H1 (cell line): ENCODE measurements at regions not wholly inside any gene's neighbourhood (a gene's known extent, or its start where the extent isn't known, plus 50 kb on each side); places are given as distances from the start of the nearest gene placed in this dataset.

Source experiments
- CTCF ChIA-PET: fragments of 300-600 bp; sonication (Branson Sonifier 250); formaldehyde crosslinking; loops from one replicate; lab custom pipeline; 2021; ENCODE audit not compliant: partially characterized antibody; lab: Charles Lee
- POLR2A ChIA-PET: fragments of 300-600 bp; sonication (Branson Sonifier 250); formaldehyde crosslinking; loops from one replicate; lab custom pipeline; 2021; ENCODE audit warnings: inconsistent platforms; ENCODE audit not compliant: partially characterized antibody; lab: Charles Lee
- DNase-seq, 2 experiments: peaks; one replicate each; pipeline versions ENCODE4 v3.0.0 to v3.0.0-alpha.2; 2010 to 2022; ENCODE audit warnings: low spot score in 2 of 2, low read depth in 1 of 2, mixed read lengths in 1 of 2
- FAIRE-seq: peaks from 2 replicates; lab custom pipeline; 2011; peaks lifted over from hg19 to GRCh38; lab: Jason Lieb, UNC
- H2AFZ ChIP-seq: 2 replicates; pipeline ENCODE4 v1.8.1; 2012; ENCODE audit warnings: low read length, inconsistent platforms
- H2AK5ac ChIP-seq: 2 replicates; pipeline ENCODE4 v1.6.1; 2013; ENCODE audit warnings: low read depth, low read length
- H2BK120ac ChIP-seq: replicated peaks from 2 replicates; pipeline ENCODE3; 2013; ENCODE audit warnings: low read depth, low read length, inconsistent platforms
- H2BK12ac ChIP-seq: 2 replicates; pipeline ENCODE4 v1.6.1; 2013; ENCODE audit warnings: low read depth, low read length
- H2BK15ac ChIP-seq: 2 replicates; pipeline ENCODE4 v1.6.1; 2013; ENCODE audit warnings: low read length
- H2BK20ac ChIP-seq: 2 replicates; pipeline ENCODE4 v1.6.1; 2013; ENCODE audit warnings: low read length
- H2BK5ac ChIP-seq: 2 replicates; pipeline ENCODE4 v1.6.1; 2013; ENCODE audit warnings: low read depth, low read length
- H3K14ac ChIP-seq: 2 replicates; pipeline ENCODE4 v1.6.1; 2013; ENCODE audit warnings: inconsistent platforms; ENCODE audit not compliant: insufficient read length
- H3K18ac ChIP-seq: 2 replicates; pipeline ENCODE4 v1.6.1; 2013; ENCODE audit warnings: low read length; ENCODE audit errors: extremely low read depth
- H3K23ac ChIP-seq: 2 replicates; pipeline ENCODE4 v1.6.1; 2013; ENCODE audit warnings: inconsistent platforms; ENCODE audit not compliant: insufficient read length
- H3K23me2 ChIP-seq: 2 replicates; pipeline ENCODE4 v1.6.1; 2013; ENCODE audit warnings: low read depth, low read length
- H3K27ac ChIP-seq: 2 replicates; pipeline ENCODE4 v1.6.1; 2011; ENCODE audit warnings: low read depth, low read length, inconsistent platforms
- H3K27me3 ChIP-seq, 4 experiments: replicated peaks in 1 of 4; 1 replicate in 1 of 4; 2 replicates in 3 of 4; pipeline versions ENCODE4 v1.6.1 to v1.8.1; 2011 to 2013; ENCODE audit warnings: low read length in 3 of 4, mild to moderate bottlenecking in 3 of 4, inconsistent platforms in 2 of 4, mixed read lengths in 2 of 4, moderate library complexity in 1 of 4; ENCODE audit not compliant: control insufficient read depth in 3 of 4, insufficient read depth in 3 of 4; ENCODE audit errors: extremely low read depth in 1 of 4
- H3K36me3 ChIP-seq, 4 experiments: 2 replicates each; pipeline versions ENCODE4 v1.6.1 to v1.8.1; 2011 to 2013; ENCODE audit warnings: mild to moderate bottlenecking in 4 of 4, low read length in 3 of 4, moderate library complexity in 2 of 4, control low read depth in 1 of 4, inconsistent platforms in 1 of 4; ENCODE audit not compliant: insufficient read depth in 4 of 4, control insufficient read depth in 2 of 4
- H3K4ac ChIP-seq: replicated peaks from 2 replicates; pipeline ENCODE3; 2013; ENCODE audit warnings: low read length, low read depth, mixed read lengths, inconsistent platforms; ENCODE audit not compliant: insufficient read length
- H3K4me1 ChIP-seq, 4 experiments: replicated peaks in 1 of 4; 1 replicate in 1 of 4; 2 replicates in 3 of 4; pipeline versions ENCODE4 v1.6.1 to v1.8.1; 2011 to 2013; ENCODE audit warnings: low read length in 3 of 4, inconsistent platforms in 2 of 4, mixed read lengths in 1 of 4; ENCODE audit not compliant: insufficient read depth in 4 of 4, control insufficient read depth in 3 of 4
- H3K4me2 ChIP-seq, 2 experiments: 2 replicates each; pipeline versions ENCODE4 v1.6.1 to v1.8.1; 2011 to 2013; ENCODE audit warnings: low read depth in 2 of 2, low read length in 2 of 2, control low read depth in 1 of 2, inconsistent platforms in 1 of 2, mild to moderate bottlenecking in 1 of 2; ENCODE audit not compliant: insufficient read depth in 1 of 2
- H3K4me3 ChIP-seq, 4 experiments: fragments of 200-600, 300-600 bp in 1 of 4; sonication (generic), shearing (Covaris generic), sonication (Bioruptor Twin) in 1 of 4; 2 replicates each; pipeline versions ENCODE4 v1.5.1 to v1.8.1; 2011 to 2016; ENCODE audit warnings: low read length in 4 of 4, low read depth in 3 of 4, control low read depth in 2 of 4, inconsistent platforms in 2 of 4, mild to moderate bottlenecking in 2 of 4, mixed read lengths in 1 of 4, moderate library complexity in 1 of 4; ENCODE audit not compliant: insufficient read depth in 2 of 4; ENCODE audit errors: extremely low read depth in 1 of 4
- H3K56ac ChIP-seq: replicated peaks from 2 replicates; pipeline ENCODE3; 2013; ENCODE audit warnings: low read depth, mild to moderate bottlenecking, mixed read lengths, low read length, inconsistent platforms; ENCODE audit not compliant: insufficient read length
- H3K79me1 ChIP-seq: 2 replicates; pipeline ENCODE4 v1.6.1; 2013; ENCODE audit warnings: low read depth, low read length, control low read depth
- H3K79me2 ChIP-seq, 2 experiments: 2 replicates each; pipeline versions ENCODE4 v1.6.1 to v1.8.1; 2012 to 2013; ENCODE audit warnings: low read length in 2 of 2, mild to moderate bottlenecking in 2 of 2, inconsistent platforms in 1 of 2; ENCODE audit not compliant: insufficient read depth in 2 of 2, control insufficient read depth in 1 of 2
- H3K9ac ChIP-seq, 4 experiments: replicated peaks in 1 of 4; 1 replicate in 1 of 4; 2 replicates in 3 of 4; pipeline versions ENCODE4 v1.6.1 to v1.8.1; 2011 to 2013; ENCODE audit warnings: low read depth in 3 of 4, low read length in 3 of 4, control low read depth in 2 of 4, mild to moderate bottlenecking in 2 of 4, moderate library complexity in 2 of 4, inconsistent platforms in 1 of 4; ENCODE audit errors: extremely low read depth in 1 of 4
- H3K9me3 ChIP-seq, 2 experiments: 2 replicates each; pipeline versions ENCODE4 v1.6.1 to v1.8.1; 2012 to 2013; ENCODE audit warnings: mild to moderate bottlenecking in 2 of 2, moderate library complexity in 2 of 2, control low read depth in 1 of 2, inconsistent platforms in 1 of 2, low read depth in 1 of 2, low read length in 1 of 2, mixed read lengths in 1 of 2; ENCODE audit not compliant: insufficient read depth in 2 of 2
- H4K20me1 ChIP-seq, 2 experiments: replicated peaks in 1 of 2; 2 replicates each; pipeline versions ENCODE3 to v1.8.1; 2011 to 2013; ENCODE audit warnings: inconsistent platforms in 2 of 2, low read length in 2 of 2, mild to moderate bottlenecking in 1 of 2; ENCODE audit not compliant: insufficient read depth in 2 of 2, control insufficient read depth in 1 of 2
- H4K5ac ChIP-seq: 2 replicates; pipeline ENCODE4 v1.6.1; 2013; ENCODE audit warnings: low read length, low read depth, mixed read lengths, inconsistent platforms; ENCODE audit not compliant: insufficient read length
- H4K8ac ChIP-seq: 2 replicates; pipeline ENCODE4 v1.8.0; 2013; ENCODE audit warnings: mild to moderate bottlenecking, moderate library complexity, low read length, inconsistent platforms; ENCODE audit not compliant: insufficient read depth; ENCODE audit errors: extremely low read depth
- H4K91ac ChIP-seq: replicated peaks from 2 replicates; pipeline ENCODE3; 2013; ENCODE audit warnings: low read length, mixed read lengths, inconsistent platforms; ENCODE audit not compliant: insufficient read length
- CBX5 ChIP-seq: fragments of 300-800, 300-1000 bp; sonication (generic); IDR thresholded peaks from 2 replicates; pipeline ENCODE4 v1.7.1; 2016; ENCODE audit warnings: antibody characterized with exemption, low read length, low read depth
- CTBP2 ChIP-seq: IDR thresholded peaks from 2 replicates; pipeline ENCODE4 v1.7.0; 2011; ENCODE audit warnings: borderline replicate concordance, mild to moderate bottlenecking, moderate library complexity, mixed read lengths, low read length; ENCODE audit not compliant: insufficient read depth, insufficient read length
- CTCF ChIP-seq, 3 experiments: IDR thresholded peaks; 1 replicate in 2 of 3; 2 replicates in 1 of 3; pipeline versions ENCODE4 v1.5.1 to v1.6.1; 2011; ENCODE audit warnings: low read length in 3 of 3, mild to moderate bottlenecking in 3 of 3, inconsistent platforms in 2 of 3, low read depth in 1 of 3, moderate library complexity in 1 of 3; ENCODE audit not compliant: insufficient read depth in 1 of 3; ENCODE audit errors: control extremely low read depth in 1 of 3
- EGR1 ChIP-seq: IDR thresholded peaks from 2 replicates; pipeline ENCODE4 v1.6.1; 2011; ENCODE audit warnings: low read depth, low read length, borderline replicate concordance
- EP300 ChIP-seq, 2 experiments: IDR thresholded peaks; 1 replicate in 1 of 2; 2 replicates in 1 of 2; pipeline ENCODE4 v1.6.1; 2011 to 2012; ENCODE audit warnings: low read depth in 2 of 2, low read length in 2 of 2, mild to moderate bottlenecking in 2 of 2, borderline replicate concordance in 1 of 2, inconsistent platforms in 1 of 2, moderate library complexity in 1 of 2
- EZH2 ChIP-seq: fragments of 200-600 bp; sonication (generic); IDR thresholded peaks from 2 replicates; pipeline ENCODE4 v1.7.1; 2012; ENCODE audit warnings: low read depth, mild to moderate bottlenecking, moderate library complexity, low read length, inconsistent platforms; ENCODE audit not compliant: severe bottlenecking
- GABPA ChIP-seq: IDR thresholded peaks from 2 replicates; pipeline ENCODE4 v1.6.1; 2011; ENCODE audit warnings: mild to moderate bottlenecking, low read length, moderate library complexity, borderline replicate concordance; ENCODE audit not compliant: insufficient read depth
- GTF2F1 ChIP-seq: IDR thresholded peaks from 2 replicates; pipeline ENCODE4 v1.6.1; 2012; ENCODE audit warnings: low read depth, low read length, improper control_type of control experiment, borderline replicate concordance
- HDAC2 ChIP-seq, 2 experiments: fragments of 300-600 bp in 1 of 2; sonication (generic) in 1 of 2; IDR thresholded peaks; 2 replicates each; pipeline ENCODE4 v1.6.1; 2011 to 2012; ENCODE audit warnings: low read depth in 2 of 2, low read length in 2 of 2, mild to moderate bottlenecking in 2 of 2, moderate library complexity in 2 of 2, borderline replicate concordance in 1 of 2, inconsistent platforms in 1 of 2
- SIRT6 ChIP-seq: IDR thresholded peaks from one replicate; pipeline ENCODE4 v1.7.1; 2012; ENCODE audit warnings: low read length, inconsistent platforms
- YY1 ChIP-seq: IDR thresholded peaks from 2 replicates; pipeline ENCODE4 v1.6.1; 2011; ENCODE audit warnings: low read depth, mild to moderate bottlenecking, low read length
- WGBS, 2 experiments: shearing (Covaris generic) in 1 of 2; methylation state at CpG; one replicate each; pipeline versions ENCODE4 v1.1.6 to v1.1.7; 2013 to 2015; ENCODE audit warnings: low lambda C conversion rate in 2 of 2, mixed read lengths in 2 of 2, inconsistent platforms in 1 of 2, low coverage in 1 of 2, missing lambda C conversion rate in 1 of 2; ENCODE audit not compliant: insufficient replicate concordance in 2 of 2, insufficient coverage in 1 of 2, insufficient read length in 1 of 2; ENCODE audit errors: extremely low coverage in 1 of 2, missing lambda C conversion rate in 1 of 2; 5-methylcytosine and 5-hydroxymethylcytosine counted together

GRCh38 chr20:7210910-7211309, 443.4 kb downstream of the BMP2 start:
- H3K79me2 ChIP-seq = no peaks in the 10 kb centered on the region
- no peak overlapping the region for H3K56ac ChIP-seq
- H3K9ac ChIP-seq = no peak overlapping the region
- POLR2A ChIA-PET = no interaction called here
- no peaks in the 10 kb centered on the region for H4K20me1 ChIP-seq
- no peak overlapping the region for H3K27ac ChIP-seq
- H3K4me1 ChIP-seq = peaks cover 0 to 6% (median 3%) of the 10 kb centered on the region in 4 experiments; a peak in 3 of 7 replicates
- H4K8ac ChIP-seq = no peak overlapping the region
- no peak for DNase-seq
- H3K14ac ChIP-seq = no peak overlapping the region
- no peak overlapping the region for H3K4me2 ChIP-seq
- no peak overlapping the region for H3K18ac ChIP-seq
- CTCF ChIA-PET = no interaction called here
- H2BK12ac ChIP-seq = no peak overlapping the region
- H2BK120ac ChIP-seq = no peak overlapping the region
- no peak overlapping the region for H4K5ac ChIP-seq
- no peaks in the 10 kb centered on the region for H3K23me2 ChIP-seq
- no peak overlapping the region for H3K4me3 ChIP-seq
- no peak overlapping the region for H3K4ac ChIP-seq
- WGBS, 2 experiments = 87% methylated on average over 4 of the region's 4 CpGs; no CpG with 5 or more reads in 1 of the 2 experiments
- no peak overlapping the region for H3K23ac ChIP-seq
- H2AFZ ChIP-seq = no peak overlapping the region
- H3K9me3 ChIP-seq = no peaks in the 10 kb centered on the region
- H2BK15ac ChIP-seq = no peak overlapping the region
- no peak overlapping the region for H4K91ac ChIP-seq
- TF ChIP-seq GTF2F1 (no peak), CBX5 (no peak), EGR1 (no peak), EP300 (IDR thresholded peaks at IDR 0.05; ENCODE audit: borderline replicate concordance in 1 of 2, low read depth in 2 of 2, low read length in 2 of 2) (no peak), CTCF (IDR thresholded peaks at IDR 0.05; ENCODE audit: control extremely low read depth in 1 of 3, insufficient read depth in 1 of 3, low read depth in 1 of 3, low read length in 3 of 3) (no peak), HDAC2 (IDR thresholded peaks at IDR 0.05; ENCODE audit: borderline replicate concordance in 1 of 2, low read depth in 2 of 2, low read length in 2 of 2) (no peak), YY1 (no peak), SIRT6 (no peak), CTBP2 (no peak), GABPA (no peak), EZH2 (no peak)
- H2BK20ac ChIP-seq = no peak overlapping the region
- H2AK5ac ChIP-seq = no peak overlapping the region
- no peaks in the 10 kb centered on the region for H3K36me3 ChIP-seq
- H3K27me3 ChIP-seq = no peaks in the 10 kb centered on the region
- FAIRE-seq = no peak
- no peaks in the 10 kb centered on the region for H3K79me1 ChIP-seq
- no peak overlapping the region for H2BK5ac ChIP-seq
